HG03442 (cell line): ENCODE measurements at regions not wholly inside any gene's neighbourhood (a gene's known extent, or its start where the extent isn't known, plus 50 kb on each side); places are given as distances from the start of the nearest gene placed in this dataset.
"Not testable (repeated sequence)": the region's sequence is repeated elsewhere in the genome, so short reads cannot be mapped to it uniquely, and the experiment has no call there.

ENCODE experiments used
- ATAC-seq: cut with Tn5 transposase; IDR thresholded peaks from one replicate; pipeline ENCODE4 v1.9.1; 2021; ENCODE audit warnings: mild to moderate bottlenecking, moderate library complexity; ENCODE audit not compliant: unreplicated experiment

DNA sequence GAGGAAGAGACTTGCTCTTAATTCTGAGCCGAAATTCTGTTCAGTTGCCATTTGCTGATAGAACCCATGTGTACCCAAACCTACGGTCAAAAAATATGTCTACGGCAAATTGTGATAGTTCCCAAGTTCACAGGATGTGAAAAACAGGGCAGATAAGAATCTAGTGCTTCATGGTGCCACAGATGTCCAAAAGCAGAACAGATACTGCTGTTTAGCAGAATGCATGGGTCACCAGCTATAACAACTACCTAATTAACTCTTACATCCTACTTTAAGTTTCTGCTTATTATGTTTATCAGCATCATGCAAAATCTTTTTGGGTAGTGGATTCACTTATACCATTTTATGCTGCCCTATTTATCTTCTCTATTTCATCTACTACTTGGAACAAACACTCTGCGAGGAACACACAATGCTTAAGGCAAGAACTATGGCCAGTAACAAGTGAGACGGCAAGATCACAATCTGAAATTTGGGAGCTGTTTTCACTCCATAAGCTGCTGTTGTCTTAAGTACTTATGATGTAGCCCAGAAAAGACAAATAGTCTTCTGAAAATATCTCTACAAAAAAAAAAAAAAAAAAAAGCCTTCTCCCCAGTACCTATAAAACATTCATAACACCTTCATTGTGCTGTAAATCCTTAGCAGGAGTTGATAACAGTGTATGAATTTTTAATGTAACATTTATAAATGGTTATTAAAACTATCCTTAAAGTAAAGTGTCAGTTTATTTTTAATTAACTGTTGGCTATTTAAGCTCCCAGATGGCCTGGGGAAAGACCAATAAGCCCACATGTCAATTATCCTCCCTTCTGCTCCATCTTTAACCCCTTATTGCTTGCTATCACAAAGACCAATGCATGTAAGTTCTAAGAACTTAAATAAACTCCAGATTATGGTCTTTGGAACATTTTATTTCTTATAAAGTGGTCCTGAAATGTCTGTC is 232.3 kb downstream of the TLR4 start:
- peak; percentile 98 for ATAC-seq

DNA sequence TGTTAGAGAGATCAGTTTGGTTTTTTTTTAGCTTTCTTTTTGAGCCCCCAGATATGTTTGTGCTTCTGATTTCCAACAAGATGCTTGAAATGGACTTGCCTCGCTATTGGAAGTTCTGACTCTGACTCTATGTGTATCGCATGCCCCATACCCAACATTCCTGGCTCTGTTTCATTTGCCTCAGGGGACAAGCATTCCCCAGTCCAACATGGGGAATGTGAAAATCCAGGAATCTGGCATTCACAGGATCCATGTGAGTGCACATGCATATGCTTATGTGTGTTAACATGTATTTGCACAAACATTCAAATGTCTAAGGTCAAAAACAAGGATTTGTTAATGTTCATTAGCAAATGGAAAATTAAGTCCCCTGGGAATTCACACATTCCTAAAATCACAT is 233.9 kb downstream of the TLR4 start:
- no peak for ATAC-seq

DNA sequence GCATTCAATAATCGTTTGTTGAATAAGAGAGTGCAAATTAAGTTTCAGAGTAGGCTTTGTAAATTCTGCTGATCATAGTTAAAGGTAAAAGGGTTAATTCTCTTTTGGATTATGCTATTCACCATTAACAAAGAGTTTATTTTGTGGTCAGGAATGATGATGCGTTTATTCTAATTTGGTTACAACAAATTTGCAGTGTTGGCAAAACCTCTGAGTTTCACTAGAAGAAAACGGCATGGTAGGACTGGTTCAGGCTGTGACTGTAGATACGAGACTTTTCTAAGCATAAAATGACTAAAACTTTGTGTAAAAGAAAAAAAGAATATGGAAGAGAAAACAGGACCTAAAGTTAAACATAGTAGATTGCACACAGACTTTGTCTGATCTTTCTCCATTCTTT is 234.7 kb downstream of the TLR4 start:
- ATAC-seq, result no peak

DNA sequence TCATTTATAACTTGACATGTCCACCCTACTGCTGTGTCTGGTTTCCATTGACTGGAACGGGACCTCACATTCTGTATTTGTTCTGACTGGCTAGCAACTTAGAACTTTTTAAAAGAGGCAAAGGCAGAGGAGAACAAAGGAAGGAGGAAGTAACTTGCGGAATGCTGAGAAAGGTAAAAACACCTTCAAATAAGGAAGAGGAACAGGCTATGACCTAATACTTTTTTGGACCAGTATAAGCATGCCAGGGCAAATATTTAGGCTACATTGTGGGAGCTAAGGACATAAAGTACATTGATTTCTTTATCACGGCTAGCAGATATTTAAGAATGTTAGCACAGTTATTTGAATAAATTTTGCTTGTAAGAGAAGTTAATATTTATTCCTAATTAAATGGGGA is 240.5 kb downstream of the TLR4 start:
- not testable (repeated sequence) for ATAC-seq

DNA sequence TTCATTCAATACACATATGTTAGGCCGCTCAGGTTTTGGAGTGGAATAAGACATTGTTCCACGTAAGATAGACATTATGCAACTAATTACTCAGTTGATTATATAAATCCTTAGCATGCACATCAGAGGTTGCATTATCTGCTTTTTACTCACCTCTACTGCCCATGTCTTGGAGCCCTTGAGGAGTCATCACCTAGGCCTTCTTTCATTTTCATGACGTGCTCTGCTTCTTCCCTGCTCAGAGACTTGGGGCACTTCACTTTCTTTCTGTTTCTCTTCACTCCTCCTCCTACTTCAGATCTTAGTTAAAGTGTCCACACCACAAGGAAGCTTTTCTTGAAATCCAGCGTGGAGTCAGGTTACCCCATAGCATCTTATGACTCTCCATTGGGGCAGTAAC is 241.1 kb downstream of the TLR4 start:
- ATAC-seq, result no peak

DNA sequence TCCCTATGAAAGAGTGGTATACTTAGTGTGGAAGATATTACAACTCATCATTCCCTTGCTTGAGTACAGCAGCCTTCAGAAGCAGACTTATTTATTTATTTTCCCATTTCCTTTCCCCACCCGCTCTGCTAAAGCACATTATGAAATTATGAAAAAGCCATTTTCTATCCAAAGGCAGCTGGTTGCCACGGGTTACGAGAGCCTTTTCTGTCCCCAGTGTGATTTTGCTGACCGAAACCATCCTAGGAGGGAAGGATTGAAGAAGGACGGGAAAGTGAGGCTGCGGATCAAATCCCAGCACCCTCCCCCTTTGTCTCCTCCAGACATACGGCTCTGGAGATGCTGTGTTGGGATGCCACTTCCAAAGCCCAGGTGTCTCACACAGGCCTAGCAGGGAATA is 246.9 kb downstream of the TLR4 start:
- ATAC-seq, result no peak

DNA sequence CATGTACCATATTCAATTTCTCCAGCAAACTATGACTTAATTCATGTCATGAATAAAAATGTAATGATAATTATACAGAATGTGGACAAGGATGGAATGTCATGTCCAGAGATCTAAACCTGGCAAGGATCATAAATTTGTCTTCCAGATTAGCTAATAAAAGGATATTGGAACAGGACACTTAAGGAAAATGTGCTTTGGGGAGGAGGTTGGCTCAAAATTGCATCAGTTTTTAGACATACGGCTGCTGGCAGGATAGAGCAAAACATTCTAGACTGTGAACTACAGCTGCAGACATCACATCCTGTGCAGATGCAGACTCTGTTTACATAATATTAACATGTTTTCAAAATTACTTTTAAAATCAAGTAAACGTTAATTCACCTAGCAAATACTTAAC is 248.4 kb downstream of the TLR4 start:
- ATAC-seq, result no peak

DNA sequence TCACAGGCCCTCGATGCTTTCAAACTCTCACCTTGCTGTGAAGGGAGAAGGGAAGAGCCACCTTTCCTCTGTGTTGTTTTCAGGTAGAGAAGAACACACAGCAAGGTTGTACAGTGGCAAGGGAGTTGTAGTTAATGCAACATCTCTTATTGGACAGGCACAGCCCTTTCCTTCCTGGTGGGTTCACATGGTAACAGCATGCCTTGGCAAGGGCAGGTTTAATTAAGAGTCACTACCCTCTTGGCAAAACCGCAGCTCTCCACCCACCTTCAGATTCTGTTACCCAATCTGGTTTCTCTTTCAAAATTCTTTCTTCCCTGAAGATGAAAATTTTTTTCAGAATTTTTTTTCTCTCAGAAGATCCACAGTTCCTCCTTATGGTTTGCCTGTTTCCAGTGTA is 253.1 kb downstream of the TLR4 start:
- no peak for ATAC-seq

DNA sequence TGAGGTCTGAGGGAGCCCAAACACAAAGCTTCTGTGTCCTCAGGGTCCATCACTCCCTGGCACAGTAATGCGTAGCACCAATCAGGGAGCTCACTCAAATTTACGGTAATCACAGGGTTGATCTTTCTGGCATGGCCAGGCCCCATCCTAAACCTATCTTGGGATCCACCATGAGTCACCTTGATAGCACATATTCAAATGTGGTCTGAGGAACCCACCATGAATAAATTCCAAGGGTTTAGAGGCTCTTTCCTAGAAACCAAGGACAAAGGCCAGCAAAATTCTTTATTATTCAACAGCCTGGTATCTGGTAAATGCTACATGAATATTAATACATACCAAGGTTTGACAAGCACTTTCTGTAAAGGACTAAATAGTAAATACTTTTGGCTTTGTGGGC is 254.5 kb downstream of the TLR4 start:
- ATAC-seq, result no peak

DNA sequence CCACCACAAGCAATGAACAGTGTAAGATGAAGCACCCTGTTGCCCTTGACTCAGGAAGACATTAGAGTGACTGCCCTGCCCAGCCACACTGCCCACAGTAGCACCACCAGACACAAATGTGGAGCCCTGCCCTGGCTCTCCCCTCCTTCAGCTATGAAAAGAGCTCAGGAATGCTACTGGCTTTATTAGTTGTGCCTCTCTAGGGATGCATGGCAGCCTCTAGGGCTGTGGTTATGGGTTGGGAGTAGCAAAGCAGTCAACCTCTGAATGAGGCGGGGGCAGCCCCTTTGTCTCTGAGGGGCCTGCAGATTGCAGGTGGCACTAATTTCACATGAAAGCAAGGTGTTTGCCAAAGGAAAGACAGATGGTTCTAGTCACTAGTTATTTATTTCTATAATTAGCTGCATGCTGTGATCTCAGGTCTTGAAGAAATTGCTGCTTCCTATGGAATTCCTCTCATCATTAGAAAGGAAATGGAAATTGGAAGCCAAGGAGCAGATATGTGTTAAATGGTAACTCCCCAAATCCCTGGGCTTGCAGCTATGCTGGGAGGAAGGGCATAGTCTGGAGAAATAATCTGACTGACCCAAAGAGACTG is 259.4 kb downstream of the TLR4 start:
- no peak for ATAC-seq

DNA sequence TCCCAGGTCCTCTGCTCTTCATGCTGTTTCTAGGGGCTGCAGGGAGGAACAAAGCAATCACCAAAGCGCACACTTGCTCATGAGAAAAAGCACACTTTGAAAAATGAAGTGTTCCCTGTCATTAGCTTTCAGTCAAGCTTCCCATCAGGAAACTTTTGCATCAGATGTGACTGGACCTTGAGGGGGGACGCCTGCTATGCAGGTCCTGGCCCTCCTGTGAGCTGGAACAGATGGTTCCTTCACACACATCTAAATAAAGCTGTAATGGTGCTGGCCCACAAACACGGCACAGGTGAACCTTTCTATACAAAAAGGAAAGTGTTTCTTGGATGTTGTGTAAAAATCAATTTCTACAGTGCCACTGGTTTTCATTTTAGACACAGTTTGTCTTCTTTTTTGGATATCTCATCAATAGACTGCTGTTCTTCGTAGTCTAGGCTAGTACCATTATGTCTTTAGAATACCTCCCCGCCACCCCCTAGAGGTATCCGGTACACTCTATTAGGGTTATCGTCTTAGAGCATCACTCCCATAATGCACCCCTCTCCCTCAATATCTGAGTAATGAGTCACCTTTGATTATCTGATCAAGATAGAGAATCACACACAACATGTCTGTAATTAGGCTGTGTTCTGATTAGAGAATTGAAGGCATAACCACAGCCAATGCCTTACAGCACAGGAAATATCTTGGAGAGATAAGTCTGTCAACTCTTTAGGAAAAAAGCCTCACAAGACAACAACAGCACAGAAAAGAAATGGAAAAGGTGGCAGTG is 266.3 kb downstream of the TLR4 start:
- no peak for ATAC-seq

DNA sequence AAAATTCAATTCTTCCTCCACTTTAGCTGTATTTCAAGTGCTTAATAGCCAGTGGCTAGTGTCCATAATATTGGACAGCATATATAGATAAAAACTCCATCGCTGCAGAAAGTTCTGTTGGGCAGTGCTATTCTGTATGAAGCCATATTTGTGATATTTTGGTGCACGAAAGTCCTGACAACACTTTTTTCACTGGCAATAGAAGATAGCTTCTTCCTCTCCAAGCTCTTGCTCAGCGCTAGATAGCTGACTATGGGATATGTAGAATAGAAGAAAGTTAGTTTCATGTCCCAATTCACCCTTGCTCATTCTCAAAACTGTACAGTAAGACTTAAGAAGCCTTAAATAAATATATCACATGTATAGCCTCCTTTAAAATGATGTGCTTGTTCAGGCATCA is 269.9 kb downstream of the TLR4 start:
- no peak for ATAC-seq

DNA sequence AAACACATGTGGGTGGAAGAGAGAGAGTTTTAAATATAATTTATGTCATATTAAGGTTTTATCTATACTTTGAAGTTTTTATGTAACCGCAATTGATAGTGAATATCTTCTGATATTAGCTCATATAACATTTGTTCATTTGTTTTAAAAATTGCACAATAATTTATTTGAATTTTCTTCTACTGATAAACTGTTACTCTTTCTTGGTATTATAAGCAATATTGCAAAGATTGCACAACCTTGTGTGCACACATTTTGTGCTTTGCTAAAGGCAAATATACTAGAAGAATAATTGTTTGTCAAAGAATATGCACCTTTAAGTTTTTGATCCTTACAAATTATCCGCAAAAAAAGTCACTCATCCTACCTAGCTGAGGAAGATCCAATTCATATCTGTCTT is 275.7 kb downstream of the TLR4 start:
- ATAC-seq, result no peak

DNA sequence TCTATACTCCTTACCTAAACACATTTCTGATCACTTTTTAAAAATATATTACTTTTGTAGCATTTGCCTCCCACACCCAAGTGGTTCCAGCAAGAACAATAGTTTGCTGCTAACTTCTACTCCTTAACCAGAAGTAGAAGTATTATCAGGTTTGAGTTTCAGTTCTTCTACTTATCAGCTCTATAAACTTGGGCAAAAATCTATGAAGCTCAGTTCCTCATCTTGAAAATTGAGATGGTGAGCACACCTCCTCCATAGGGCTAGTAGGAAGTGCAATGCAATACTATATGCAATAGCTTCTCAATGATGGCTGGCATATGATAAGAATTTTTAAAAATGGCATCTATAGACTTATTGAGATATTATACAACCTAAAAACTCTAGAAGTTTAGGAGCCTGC is 283.7 kb downstream of the TLR4 start:
- ATAC-seq, result no peak

DNA sequence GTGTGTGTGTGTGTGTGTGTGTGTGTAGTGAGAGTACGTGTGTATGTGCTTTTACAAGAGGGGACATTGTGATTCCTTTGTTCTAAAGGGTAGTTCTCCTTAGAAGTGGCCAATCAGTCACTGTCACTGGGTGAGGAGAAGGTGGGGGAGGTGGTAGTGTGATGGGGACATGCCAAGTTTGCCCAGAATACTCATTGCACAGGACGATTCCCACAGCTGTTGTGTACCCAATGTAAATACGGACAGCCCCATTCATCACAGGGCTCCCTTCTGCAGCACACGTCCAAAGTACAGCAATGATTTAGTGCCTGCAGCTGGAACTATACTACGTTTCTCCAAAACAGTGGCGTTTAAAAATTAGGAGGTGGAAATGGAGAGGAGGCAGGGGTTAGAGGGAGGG is 287.8 kb downstream of the TLR4 start:
- no peak for ATAC-seq

DNA sequence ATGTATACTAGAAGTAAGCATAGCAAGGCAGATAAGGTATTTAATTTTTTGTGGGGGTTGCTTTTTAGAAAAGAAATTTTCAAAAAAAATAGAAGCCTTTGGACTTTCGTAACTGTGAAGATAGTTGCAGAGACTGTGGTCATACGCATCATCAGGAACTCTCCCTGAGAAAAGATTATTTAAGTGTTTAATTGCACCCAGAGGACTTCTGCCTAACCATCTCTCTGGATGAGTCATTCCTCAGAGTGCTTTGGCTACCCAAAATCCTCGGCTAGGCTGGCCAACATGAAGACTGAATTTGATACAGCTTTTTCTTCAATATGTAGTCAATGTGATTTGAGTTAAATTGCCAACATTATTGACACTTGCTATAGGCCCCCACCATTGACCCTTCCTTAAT is 296.4 kb downstream of the TLR4 start:
- ATAC-seq, result no peak

DNA sequence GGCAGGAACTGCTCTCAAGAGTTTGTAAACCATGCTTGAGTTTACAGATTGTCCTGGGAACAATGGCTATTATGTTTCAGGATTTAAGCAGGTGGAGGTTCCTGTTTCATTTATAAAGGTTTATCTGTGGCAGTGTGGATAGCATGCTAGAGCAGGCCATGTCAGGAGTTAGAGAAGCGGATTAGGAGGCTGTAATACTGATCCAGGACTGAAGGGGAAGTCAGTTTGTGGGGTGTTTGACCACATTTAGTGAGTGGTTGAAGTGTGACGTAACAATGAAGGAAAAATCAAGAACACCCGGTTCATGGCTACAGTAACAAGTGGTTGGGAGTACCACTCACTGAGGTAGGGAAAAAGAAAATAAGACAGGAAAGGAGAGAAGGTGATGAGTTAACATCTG is 299.0 kb downstream of the TLR4 start:
- no peak for ATAC-seq

DNA sequence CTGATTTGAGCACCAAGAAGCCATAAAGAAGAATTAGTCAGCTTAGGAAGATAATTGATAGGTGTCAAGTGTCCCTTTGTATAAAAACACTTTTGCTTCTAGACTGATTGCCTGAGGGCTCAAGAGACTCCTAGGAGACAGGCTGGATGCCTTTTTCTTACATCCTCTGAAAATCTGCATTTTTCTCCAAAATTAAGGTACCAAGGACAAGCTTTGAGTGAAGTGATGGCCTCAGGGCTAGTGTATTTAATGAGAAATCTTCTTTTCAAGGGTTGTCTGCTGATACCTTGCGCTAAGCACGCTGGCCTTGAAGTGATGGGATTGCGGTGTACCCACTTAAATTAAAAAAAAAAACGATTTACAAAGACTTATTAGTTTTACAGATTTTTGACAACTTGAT is 304.0 kb downstream of the TLR4 start:
- no peak for ATAC-seq

DNA sequence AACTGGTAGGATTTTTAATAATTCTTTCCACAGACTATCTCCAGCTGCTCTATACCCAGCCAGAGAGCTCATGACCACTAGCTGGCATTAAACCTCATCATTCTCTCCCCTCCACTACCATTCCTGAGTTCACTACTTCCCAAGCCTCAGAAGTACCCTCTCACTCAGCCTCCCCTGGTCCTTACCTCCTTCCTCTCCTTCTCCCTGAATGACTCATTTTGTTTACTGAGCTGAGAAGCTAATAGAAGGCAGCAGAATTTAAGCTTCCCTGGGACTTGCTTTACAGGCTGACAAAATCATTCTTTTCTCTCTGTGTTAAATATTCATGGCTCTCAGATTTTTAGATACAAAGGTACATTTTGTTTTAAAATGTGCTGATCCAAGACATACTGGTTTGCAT is 305.4 kb downstream of the TLR4 start:
- ATAC-seq, result no peak

DNA sequence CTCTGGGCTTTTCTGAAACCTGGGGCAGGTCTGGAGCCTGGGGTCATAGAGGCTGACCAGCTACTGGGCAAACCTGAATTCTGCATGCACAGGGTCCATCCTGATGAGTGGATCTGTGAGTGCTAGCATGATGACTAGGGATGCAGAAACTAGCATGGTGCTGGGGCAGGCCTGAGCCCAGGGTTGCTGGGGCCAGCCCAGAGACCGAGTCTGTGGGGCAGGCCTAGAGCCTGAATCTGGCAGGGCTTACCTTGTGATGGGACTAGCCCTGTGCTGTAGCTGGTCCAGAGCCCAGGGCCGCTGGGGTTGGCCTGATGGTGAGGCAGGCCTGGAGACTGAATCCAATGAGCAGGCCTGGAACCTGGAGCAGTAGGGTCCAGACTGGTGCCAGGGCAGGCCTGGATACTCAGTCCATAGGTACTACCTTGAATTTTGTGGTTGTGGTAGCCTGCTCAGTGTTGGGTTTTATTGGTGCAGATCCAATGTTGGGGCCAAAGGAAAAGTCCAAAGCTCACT is 313.5 kb downstream of the TLR4 start:
- ATAC-seq, result no peak

DNA sequence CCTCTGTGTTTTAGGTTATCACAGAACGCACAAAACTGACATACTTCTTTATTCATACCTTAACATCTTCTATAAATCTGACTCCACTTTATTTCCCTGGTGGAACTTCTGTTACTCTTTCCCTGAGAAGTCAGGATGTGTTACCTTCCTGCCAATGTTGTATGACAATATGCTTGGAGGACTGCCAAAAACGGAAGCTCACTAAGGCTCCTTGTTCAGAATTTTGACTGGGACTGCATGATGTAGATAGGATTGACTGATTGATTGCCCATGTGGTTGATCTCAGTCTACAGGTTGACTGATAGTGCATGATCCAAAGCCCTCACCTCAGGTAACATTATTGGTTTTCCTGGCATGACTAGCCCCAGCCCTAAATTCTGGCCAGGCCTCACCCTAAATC is 319.4 kb downstream of the TLR4 start:
- ATAC-seq, result no peak

DNA sequence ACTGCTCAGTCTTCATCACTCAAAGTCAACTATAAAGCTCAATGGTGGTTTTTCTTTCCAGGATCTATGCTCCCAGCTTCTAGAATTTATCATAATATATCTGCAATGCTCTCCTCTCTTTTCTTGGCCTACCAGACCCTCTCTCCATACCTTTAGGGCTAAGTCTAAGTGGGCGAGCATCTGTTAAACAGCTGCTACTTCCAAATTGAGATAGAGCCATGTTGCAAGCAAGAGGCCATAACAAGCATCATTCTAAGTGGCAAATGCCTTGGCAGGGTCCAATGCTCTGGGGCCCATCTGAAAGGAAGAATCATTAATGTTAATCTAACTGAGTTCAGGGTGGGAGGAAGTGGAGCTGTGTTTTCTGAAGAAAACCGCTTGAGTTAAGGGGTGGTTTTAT is 324.0 kb downstream of the TLR4 start:
- no peak for ATAC-seq
